ENCODE measurements at regions not wholly inside any gene's neighbourhood (a gene's known extent, or its start where the extent isn't known, plus 50 kb on each side); places are given as distances from the start of the nearest gene placed in this dataset.

- TF ChIP-seq, protein P1, sequence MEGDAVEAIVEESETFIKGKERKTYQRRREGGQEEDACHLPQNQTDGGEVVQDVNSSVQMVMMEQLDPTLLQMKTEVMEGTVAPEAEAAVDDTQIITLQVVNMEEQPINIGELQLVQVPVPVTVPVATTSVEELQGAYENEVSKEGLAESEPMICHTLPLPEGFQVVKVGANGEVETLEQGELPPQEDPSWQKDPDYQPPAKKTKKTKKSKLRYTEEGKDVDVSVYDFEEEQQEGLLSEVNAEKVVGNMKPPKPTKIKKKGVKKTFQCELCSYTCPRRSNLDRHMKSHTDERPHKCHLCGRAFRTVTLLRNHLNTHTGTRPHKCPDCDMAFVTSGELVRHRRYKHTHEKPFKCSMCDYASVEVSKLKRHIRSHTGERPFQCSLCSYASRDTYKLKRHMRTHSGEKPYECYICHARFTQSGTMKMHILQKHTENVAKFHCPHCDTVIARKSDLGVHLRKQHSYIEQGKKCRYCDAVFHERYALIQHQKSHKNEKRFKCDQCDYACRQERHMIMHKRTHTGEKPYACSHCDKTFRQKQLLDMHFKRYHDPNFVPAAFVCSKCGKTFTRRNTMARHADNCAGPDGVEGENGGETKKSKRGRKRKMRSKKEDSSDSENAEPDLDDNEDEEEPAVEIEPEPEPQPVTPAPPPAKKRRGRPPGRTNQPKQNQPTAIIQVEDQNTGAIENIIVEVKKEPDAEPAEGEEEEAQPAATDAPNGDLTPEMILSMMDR (IDR thresholded peaks at IDR 0.05; ENCODE audit: extremely low read depth in 1 of 2, insufficient read depth in 1 of 2, low read depth in 1 of 2, low read length in 2 of 2): no peak
- TF ChIP-seq POLR2AphosphoS5 (IDR thresholded peaks at IDR 0.05; ENCODE audit: insufficient read depth, low read depth, low read length) (no peak), EZH2 (IDR thresholded peaks at IDR 0.05; ENCODE audit: borderline replicate concordance, low read depth, low read length, severe bottlenecking) (no peak), POLR2A (IDR thresholded peaks at IDR 0.05; ENCODE audit: low read depth, low read length) (no peak), MYC (IDR thresholded peaks at IDR 0.05; ENCODE audit: low read depth, low read length) (no peak), FOS (IDR thresholded peaks at IDR 0.05; ENCODE audit: borderline replicate concordance, insufficient read depth, low read length) (no peak)
- TF ChIP-seq, protein P2, sequence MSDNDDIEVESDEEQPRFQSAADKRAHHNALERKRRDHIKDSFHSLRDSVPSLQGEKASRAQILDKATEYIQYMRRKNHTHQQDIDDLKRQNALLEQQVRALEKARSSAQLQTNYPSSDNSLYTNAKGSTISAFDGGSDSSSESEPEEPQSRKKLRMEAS (IDR thresholded peaks at IDR 0.05; ENCODE audit: insufficient read depth, insufficient read length): no peak
These were observed 95.9 kb upstream of the GPR26 start for GRCh38 chr10:123570051-123570897.
